RWPE2 (cell line): ENCODE measurements at regions not wholly inside any gene's neighbourhood (a gene's known extent, or its start where the extent isn't known, plus 50 kb on each side); places are given as distances from the start of the nearest gene placed in this dataset.
"Not testable (repeated sequence)": the region's sequence is repeated elsewhere in the genome, so short reads cannot be mapped to it uniquely, and the experiment has no call there.

Source experiments
- ATAC-seq: fragments of 200-7000 bp; cut with Tn5 transposase; 3 replicates; pipeline ENCODE4 v1.9.1; 2021; ENCODE audit warnings: low read depth
- DNase-seq: peaks from one replicate; pipeline ENCODE4 v3.0.0-alpha.2; 2020; ENCODE audit warnings: low spot score
- H3K27ac ChIP-seq: fragments of 450-650 bp; 2 replicates; pipeline ENCODE4 v1.5.1; 2017; ENCODE audit warnings: mild to moderate bottlenecking; ENCODE audit not compliant: poor library complexity, severe bottlenecking
- H3K27me3 ChIP-seq: fragments of 250-450 bp; sonication (Bioruptor Pico); 2 replicates; pipeline ENCODE4 v1.5.1; 2021; ENCODE audit warnings: mild to moderate bottlenecking, moderate library complexity; ENCODE audit not compliant: insufficient read depth, poor library complexity, severe bottlenecking
- H3K36me3 ChIP-seq: fragments of 250-450 bp; sonication (Bioruptor Pico); 2 replicates; pipeline ENCODE4 v1.5.1; 2020; ENCODE audit warnings: low read depth, mild to moderate bottlenecking, moderate library complexity
- H3K4me1 ChIP-seq: fragments of 250-450 bp; sonication (Bioruptor Pico); 2 replicates; pipeline ENCODE4 v1.5.1; 2021; ENCODE audit warnings: mild to moderate bottlenecking, moderate library complexity; ENCODE audit not compliant: insufficient read depth, poor library complexity, severe bottlenecking
- H3K4me3 ChIP-seq: fragments of 250-450 bp; sonication (Bioruptor Pico); 2 replicates; pipeline ENCODE4 v1.5.1; 2021; ENCODE audit warnings: mild to moderate bottlenecking, moderate library complexity; ENCODE audit not compliant: severe bottlenecking
- H3K9me3 ChIP-seq: fragments of 250-450 bp; sonication (Bioruptor Pico); 2 replicates; pipeline ENCODE4 v1.5.1; 2021; ENCODE audit warnings: mild to moderate bottlenecking, moderate library complexity; ENCODE audit not compliant: severe bottlenecking
- CTCF ChIP-seq: fragments of 450-650 bp; IDR thresholded peaks from one replicate; pipeline ENCODE4 v1.5.1; 2017; ENCODE audit warnings: mild to moderate bottlenecking, moderate library complexity; ENCODE audit not compliant: poor library complexity, severe bottlenecking

GRCh38 chr1:76725864-76726619 lies 141.2 kb upstream of the ST6GALNAC5 start:
- Histone ChIP-seq H3K4me3 (no peak overlapping the region), H3K4me1 (no peaks in the 10 kb centered on the region), H3K9me3 (no peaks in the 10 kb centered on the region), H3K36me3 (no peaks in the 10 kb centered on the region), H3K27me3 (no peaks in the 10 kb centered on the region), H3K27ac (no peak overlapping the region)
- no peak for TF ChIP-seq CTCF
- no peak for ATAC-seq
- DNase-seq: no peak

GRCh38 chr1:76727520-76727919 lies 139.8 kb upstream of the ST6GALNAC5 start:
- H3K4me1 ChIP-seq: no peaks in the 10 kb centered on the region
- DNase-seq (no peak), ATAC-seq (no peak)
- no peaks in the 10 kb centered on the region for H3K27me3 ChIP-seq
- H3K9me3 ChIP-seq: no peaks in the 10 kb centered on the region
- H3K27ac ChIP-seq: no peak overlapping the region
- no peaks in the 10 kb centered on the region for H3K36me3 ChIP-seq
- no peak for TF ChIP-seq CTCF
- no peak overlapping the region for H3K4me3 ChIP-seq

- DNase-seq (no peak), ATAC-seq (no peak)
- no peak overlapping the region for H3K4me3 ChIP-seq
- no peak for TF ChIP-seq CTCF
- no peaks in the 10 kb centered on the region for H3K27me3 ChIP-seq
- H3K36me3 ChIP-seq: no peaks in the 10 kb centered on the region
- H3K4me1 ChIP-seq: no peaks in the 10 kb centered on the region
- no peak overlapping the region for H3K27ac ChIP-seq
- H3K9me3 ChIP-seq: no peaks in the 10 kb centered on the region
Measured at GRCh38 chr1:76729142-76729541, 138.1 kb upstream of the ST6GALNAC5 start.

- no peak for TF ChIP-seq CTCF
- no peaks in the 10 kb centered on the region for H3K36me3 ChIP-seq
- DNase-seq (no peak), ATAC-seq (no peak)
- H3K4me1 ChIP-seq: no peaks in the 10 kb centered on the region
- no peaks in the 10 kb centered on the region for H3K27me3 ChIP-seq
- no peaks in the 10 kb centered on the region for H3K9me3 ChIP-seq
- H3K27ac ChIP-seq: no peak overlapping the region
- H3K4me3 ChIP-seq: no peak overlapping the region
Measured at GRCh38 chr1:76730027-76730426, 137.3 kb upstream of the ST6GALNAC5 start.

GRCh38 chr1:76738355-76738754 lies 128.9 kb upstream of the ST6GALNAC5 start:
- not testable (repeated sequence) for H3K27ac ChIP-seq, H3K9me3 ChIP-seq, H3K4me3 ChIP-seq, ATAC-seq, H3K27me3 ChIP-seq, H3K4me1 ChIP-seq, DNase-seq, H3K36me3 ChIP-seq

- not testable (repeated sequence) for H3K9me3 ChIP-seq, H3K4me1 ChIP-seq, H3K27me3 ChIP-seq, H3K27ac ChIP-seq, DNase-seq, H3K4me3 ChIP-seq, H3K36me3 ChIP-seq, ATAC-seq
Measured at GRCh38 chr1:76740956-76741355, 126.3 kb upstream of the ST6GALNAC5 start.
